CD4-positive, alpha-beta T cell (primary cell): ENCODE measurements at regions not wholly inside any gene's neighbourhood (a gene's known extent, or its start where the extent isn't known, plus 50 kb on each side); places are given as distances from the start of the nearest gene placed in this dataset.

Experiments
- ATAC-seq: fragments of 200-7000 bp; cut with Tn5 transposase; one replicate; pipeline ENCODE4 v1.10.0; 2022; ENCODE audit warnings: mild to moderate bottlenecking; ENCODE audit not compliant: poor library complexity
- CTCF ChIA-PET: fragments of 350-600 bp; sonication (Branson Sonifier 250); formaldehyde crosslinking; loops from one replicate; lab custom pipeline; 2021; ENCODE audit warnings: antibody characterized with exemption, inconsistent platforms; lab: Charles Lee
- POLR2A ChIA-PET: fragments of 350-600 bp; sonication (Branson Sonifier 250); formaldehyde crosslinking; loops from one replicate; lab custom pipeline; 2021; ENCODE audit warnings: antibody characterized with exemption, inconsistent platforms; lab: Charles Lee
- DNase-seq, 14 experiments: peaks; one replicate each; pipeline ENCODE4 v3.0.0-alpha.2; 2013 to 2020; ENCODE audit warnings: mixed read lengths in 2 of 14
- H3K27ac ChIP-seq, 2 donors: one replicate each; pipeline versions ENCODE4 v1.5.1 to v1.7.0; 2013; ENCODE audit warnings: low read length in 2 of 2, low read depth in 1 of 2, mild to moderate bottlenecking in 1 of 2
- H3K27me3 ChIP-seq, 2 experiments: 1 replicate in 1 of 2; 2 replicates in 1 of 2; pipeline versions ENCODE4 v1.6.1 to v1.7.0; 2013; ENCODE audit warnings: low read length in 2 of 2, control low read depth in 1 of 2, mild to moderate bottlenecking in 1 of 2, moderate library complexity in 1 of 2; ENCODE audit not compliant: insufficient read depth in 2 of 2, control insufficient read depth in 1 of 2
- H3K36me3 ChIP-seq: one replicate; pipeline ENCODE4 v1.6.1; 2013; ENCODE audit warnings: low read length, control low read depth; ENCODE audit not compliant: insufficient read depth
- H3K4me1 ChIP-seq: one replicate; pipeline ENCODE4 v1.6.1; 2013; ENCODE audit warnings: low read length, control low read depth; ENCODE audit not compliant: insufficient read depth
- H3K4me3 ChIP-seq: one replicate; pipeline ENCODE4 v1.5.1; 2013; ENCODE audit warnings: mild to moderate bottlenecking, low read length, moderate library complexity
- H3K9me3 ChIP-seq, 2 experiments: 1 replicate in 1 of 2; 2 replicates in 1 of 2; pipeline versions ENCODE4 v1.6.1 to v1.7.0; 2013; ENCODE audit warnings: low read length in 2 of 2, mild to moderate bottlenecking in 2 of 2, control low read depth in 1 of 2, moderate library complexity in 1 of 2; ENCODE audit not compliant: control insufficient read depth in 1 of 2, insufficient read depth in 1 of 2
- H3K27ac Mint-ChIP-seq: one replicate; pipeline ENCODE4 v1.8.0; 2020; ENCODE audit warnings: mixed read lengths
- H3K27me3 Mint-ChIP-seq: one replicate; pipeline ENCODE4 v1.8.0; 2021; ENCODE audit warnings: mixed read lengths
- H3K36me3 Mint-ChIP-seq: one replicate; pipeline ENCODE4 v1.8.0; 2021; ENCODE audit warnings: low read depth, mixed read lengths
- H3K4me1 Mint-ChIP-seq: one replicate; pipeline ENCODE4 v1.8.0; 2021; ENCODE audit warnings: low read depth, mixed read lengths
- H3K4me3 Mint-ChIP-seq: one replicate; pipeline ENCODE4 v1.8.0; 2020; ENCODE audit warnings: mild to moderate bottlenecking, mixed read lengths
- H3K9me3 Mint-ChIP-seq: one replicate; pipeline ENCODE4 v1.8.0; 2020; ENCODE audit warnings: mixed read lengths
- intact Hi-C, 2 experiments: fragments of 100-400 bp; cut with DNase I in 1 of 2; cut with micrococcal nuclease in 1 of 2; formaldehyde crosslinking; loops; one replicate each; pipeline versions ENCODE4 v1.15.1 to v1.9.0; 2023 to 2025; cut with DNase I, micrococcal nuclease
- TF ChIP-seq, protein P1 (sequence below): fragments of 200-600 bp; IDR thresholded peaks from one replicate; pipeline ENCODE4 v1.8.0; 2022; ENCODE audit warnings: antibody characterized with exemption, mild to moderate bottlenecking

DNA sequence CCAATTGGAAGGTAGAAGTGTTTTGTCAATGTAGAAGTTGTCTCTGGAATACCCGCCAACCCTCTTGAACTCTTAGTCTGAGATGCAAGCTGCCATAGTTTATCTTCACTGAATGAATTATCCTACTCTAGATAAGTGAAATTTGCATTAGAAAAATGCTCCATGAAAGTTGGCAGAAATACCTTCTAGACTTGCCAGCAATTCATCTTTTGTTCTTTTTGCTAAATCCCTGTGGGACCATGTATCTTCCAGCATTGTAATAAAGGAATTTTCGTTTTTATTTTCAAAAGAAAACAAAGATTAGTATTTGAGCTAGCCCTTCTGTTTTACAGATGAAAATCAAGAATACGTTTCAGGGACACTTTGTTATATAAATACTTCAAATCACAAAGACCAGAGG, 244.2 kb downstream of the CBLN4 start:
- no peak overlapping the region for H3K27ac Mint-ChIP-seq
- ChIA-PET POLR2A (no interaction called here), CTCF (no interaction called here)
- no peaks in the 10 kb centered on the region for H3K27me3 ChIP-seq
- H3K27ac ChIP-seq, result no peak overlapping the region
- H3K36me3 ChIP-seq, result no peaks in the 10 kb centered on the region
- peaks cover 8% of the 10 kb centered on the region for H3K9me3 Mint-ChIP-seq
- H3K27me3 Mint-ChIP-seq, result no peaks in the 10 kb centered on the region
- H3K4me3 Mint-ChIP-seq, result no peak overlapping the region
- H3K9me3 ChIP-seq, result peaks cover 0 to 14% of the 10 kb centered on the region in 2 experiments
- intact Hi-C loops, result no loop called here
- no peak overlapping the region for H3K4me3 ChIP-seq
- H3K4me1 ChIP-seq, result no peaks in the 10 kb centered on the region
- no peaks in the 10 kb centered on the region for H3K36me3 Mint-ChIP-seq
- DNase-seq (no peak), ATAC-seq (no peak)
- TF ChIP-seq, protein P1, sequence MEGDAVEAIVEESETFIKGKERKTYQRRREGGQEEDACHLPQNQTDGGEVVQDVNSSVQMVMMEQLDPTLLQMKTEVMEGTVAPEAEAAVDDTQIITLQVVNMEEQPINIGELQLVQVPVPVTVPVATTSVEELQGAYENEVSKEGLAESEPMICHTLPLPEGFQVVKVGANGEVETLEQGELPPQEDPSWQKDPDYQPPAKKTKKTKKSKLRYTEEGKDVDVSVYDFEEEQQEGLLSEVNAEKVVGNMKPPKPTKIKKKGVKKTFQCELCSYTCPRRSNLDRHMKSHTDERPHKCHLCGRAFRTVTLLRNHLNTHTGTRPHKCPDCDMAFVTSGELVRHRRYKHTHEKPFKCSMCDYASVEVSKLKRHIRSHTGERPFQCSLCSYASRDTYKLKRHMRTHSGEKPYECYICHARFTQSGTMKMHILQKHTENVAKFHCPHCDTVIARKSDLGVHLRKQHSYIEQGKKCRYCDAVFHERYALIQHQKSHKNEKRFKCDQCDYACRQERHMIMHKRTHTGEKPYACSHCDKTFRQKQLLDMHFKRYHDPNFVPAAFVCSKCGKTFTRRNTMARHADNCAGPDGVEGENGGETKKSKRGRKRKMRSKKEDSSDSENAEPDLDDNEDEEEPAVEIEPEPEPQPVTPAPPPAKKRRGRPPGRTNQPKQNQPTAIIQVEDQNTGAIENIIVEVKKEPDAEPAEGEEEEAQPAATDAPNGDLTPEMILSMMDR, result no peak
- H3K4me1 Mint-ChIP-seq, result no peaks in the 10 kb centered on the region

DNA sequence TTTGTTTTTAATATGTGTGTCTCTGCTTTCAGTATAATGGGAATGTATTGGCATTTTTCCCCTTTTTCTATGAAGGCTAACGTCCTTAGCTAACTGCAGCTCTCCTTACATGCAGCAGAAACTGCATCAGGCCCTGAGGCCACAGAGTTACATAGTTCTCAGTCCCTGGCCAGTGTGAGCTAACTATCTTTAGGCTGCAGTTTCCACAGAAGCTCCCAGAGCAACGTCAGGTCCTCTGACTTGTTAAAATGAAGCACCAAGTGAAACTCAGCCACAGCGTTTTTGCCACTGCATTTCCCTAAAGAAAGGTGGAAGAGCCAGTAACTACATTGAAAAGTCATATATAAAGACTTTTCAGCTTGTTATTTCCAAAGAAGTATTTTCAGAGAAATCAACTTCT, 244.7 kb downstream of the CBLN4 start:
- DNase-seq (no peak), ATAC-seq (no peak)
- no peaks in the 10 kb centered on the region for H3K36me3 Mint-ChIP-seq
- H3K4me1 Mint-ChIP-seq, result no peaks in the 10 kb centered on the region
- ChIA-PET CTCF (no interaction called here), POLR2A (no interaction called here)
- no peak overlapping the region for H3K27ac Mint-ChIP-seq
- Histone ChIP-seq H3K4me1 (no peaks in the 10 kb centered on the region), H3K27me3 (no peaks in the 10 kb centered on the region), H3K9me3 (peaks cover 0 to 14% of the 10 kb centered on the region in 2 experiments), H3K4me3 (no peak overlapping the region), H3K36me3 (no peaks in the 10 kb centered on the region), H3K27ac (no peak overlapping the region)
- no peaks in the 10 kb centered on the region for H3K27me3 Mint-ChIP-seq
- TF ChIP-seq, protein P1, result no peak
- H3K9me3 Mint-ChIP-seq, result peaks cover 8% of the 10 kb centered on the region
- intact Hi-C loops, result no loop called here
- no peak overlapping the region for H3K4me3 Mint-ChIP-seq

DNA sequence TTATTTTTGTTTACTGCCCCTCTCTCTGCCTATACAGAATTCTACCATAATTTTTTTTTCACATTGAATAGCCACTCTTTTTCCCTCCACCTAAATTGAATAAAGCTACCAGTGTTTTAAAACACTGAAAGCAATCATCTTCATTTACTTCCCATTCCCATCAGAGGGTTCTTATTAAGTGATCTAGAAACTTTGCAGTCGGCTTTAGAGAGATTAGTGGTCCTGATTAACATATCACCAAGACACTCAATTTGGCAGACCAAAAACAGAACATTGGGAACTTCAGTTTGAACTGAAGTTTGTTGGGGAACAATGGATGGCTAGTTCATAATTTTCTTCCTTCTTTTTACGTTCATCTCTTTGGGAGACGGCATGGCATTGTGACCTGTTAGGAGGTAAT, 249.5 kb downstream of the CBLN4 start:
- no peak for DNase-seq
- TF ChIP-seq, protein P1, result no peak
- Mint-ChIP-seq H3K27me3 (no peaks in the 10 kb centered on the region), H3K36me3 (no peaks in the 10 kb centered on the region), H3K27ac (no peak overlapping the region), H3K9me3 (peaks cover 4% of the 10 kb centered on the region), H3K4me1 (no peaks in the 10 kb centered on the region), H3K4me3 (no peak overlapping the region)
- Histone ChIP-seq H3K9me3 (peaks cover 0 to 9% of the 10 kb centered on the region in 2 experiments), H3K4me1 (no peaks in the 10 kb centered on the region), H3K27ac (no peak overlapping the region), H3K4me3 (no peak overlapping the region), H3K36me3 (no peaks in the 10 kb centered on the region), H3K27me3 (no peaks in the 10 kb centered on the region)
- ATAC-seq, result no peak
- ChIA-PET CTCF (no interaction called here), POLR2A (no interaction called here)
- intact Hi-C loops, result no loop called here
